ENCODE measurements at regions not wholly inside any gene's neighbourhood (a gene's known extent, or its start where the extent isn't known, plus 50 kb on each side); places are given as distances from the start of the nearest gene placed in this dataset.
"Not testable (repeated sequence)": the region's sequence is repeated elsewhere in the genome, so short reads cannot be mapped to it uniquely, and the experiment has no call there.

GRCh38 chr4:9110700-9111099, 59.5 kb upstream of the FAM90A26 start:
- FAIRE-seq; DNase-seq (ENCODE audit: low spot score in 2 of 2): not testable (repeated sequence)

- not testable (repeated sequence) for DNase-seq (ENCODE audit: low spot score in 2 of 2); FAIRE-seq
Measured at GRCh38 chr4:9103148-9103524, 67.1 kb upstream of the FAM90A26 start.

- FAIRE-seq, result not testable (repeated sequence)
Measured at GRCh38 chr4:9102471-9103147, 67.6 kb upstream of the FAM90A26 start.

GRCh38 chr4:9096330-9096729, 73.9 kb upstream of the FAM90A26 start:
- not testable (repeated sequence) for DNase-seq (ENCODE audit: low spot score in 2 of 2); FAIRE-seq

More at GRCh38 chr4:9102471-9103147, 67.6 kb upstream of the FAM90A26 start:
- DNase-seq (ENCODE audit: low spot score in 2 of 2), result not testable (repeated sequence)

DNA sequence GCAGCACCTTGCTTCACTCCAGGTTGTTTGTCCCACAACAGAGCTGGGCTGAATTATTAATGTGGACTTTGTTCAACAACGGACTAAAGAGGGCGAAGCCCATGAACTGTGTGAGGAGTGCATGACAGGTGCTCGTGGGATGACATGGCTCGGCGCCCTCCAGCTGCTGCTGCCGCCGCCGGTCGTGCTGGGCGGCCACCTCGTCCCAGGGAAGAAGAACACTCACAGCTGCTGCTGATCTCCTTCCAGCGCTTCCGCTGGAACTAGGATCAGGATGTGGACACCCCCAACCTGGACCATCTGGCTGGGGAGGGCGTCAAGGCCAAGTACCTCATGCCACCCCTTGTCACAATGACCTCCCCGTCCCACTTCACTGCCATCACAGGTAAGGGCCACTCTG, 91.4 kb upstream of the FAM90A26 start:
- DNase-seq (ENCODE audit: low spot score in 2 of 2); FAIRE-seq: not testable (repeated sequence)

DNA sequence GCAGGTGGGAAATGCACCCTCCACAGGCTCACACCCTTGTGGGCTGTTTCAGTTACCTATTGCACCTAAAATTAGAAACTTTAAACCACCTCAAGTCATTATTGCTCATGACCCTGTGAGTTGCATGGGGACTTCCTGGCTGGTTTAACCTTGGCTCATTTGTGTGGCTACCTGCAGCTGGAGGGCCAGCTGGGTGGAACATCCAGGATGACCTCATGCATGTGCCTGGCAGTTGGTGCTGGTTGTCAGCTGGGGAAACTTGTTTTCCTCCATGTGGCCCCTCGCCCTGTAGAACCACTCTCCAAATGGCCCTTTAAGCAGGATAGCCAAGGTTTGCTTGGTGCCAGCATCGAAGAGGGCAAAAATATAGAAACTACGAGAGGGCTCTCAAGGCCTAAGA, 93.2 kb upstream of the FAM90A26 start:
- not testable (repeated sequence) for DNase-seq (ENCODE audit: low spot score in 2 of 2)

GRCh38 chr4:9076486-9076885, 93.7 kb upstream of the FAM90A26 start:
- DNase-seq (ENCODE audit: low spot score in 2 of 2); FAIRE-seq: not testable (repeated sequence)

More for the DNA sequence above, 93.2 kb upstream of the FAM90A26 start:
- not testable (repeated sequence) for FAIRE-seq

DNA sequence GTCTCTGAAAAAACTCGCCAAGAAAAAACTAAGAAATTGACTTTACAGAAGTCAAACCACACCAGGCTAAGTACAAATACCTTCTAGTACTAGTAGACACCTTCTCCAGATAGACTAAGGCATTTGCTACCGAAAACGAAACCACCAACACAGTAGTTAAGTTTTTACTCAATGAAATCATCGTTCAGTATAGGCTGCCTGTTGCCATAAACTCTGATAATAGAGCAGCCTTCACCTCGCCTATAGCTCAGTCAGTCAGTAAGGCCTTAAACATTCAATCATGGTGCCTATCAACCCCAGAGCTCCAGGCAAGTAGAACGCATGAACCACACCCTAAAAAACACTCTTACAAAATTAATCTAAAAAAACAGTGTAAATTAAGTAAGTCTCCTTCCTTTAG, 96.8 kb upstream of the FAM90A26 start:
- not testable (repeated sequence) for DNase-seq (ENCODE audit: low spot score in 2 of 2); FAIRE-seq

DNA sequence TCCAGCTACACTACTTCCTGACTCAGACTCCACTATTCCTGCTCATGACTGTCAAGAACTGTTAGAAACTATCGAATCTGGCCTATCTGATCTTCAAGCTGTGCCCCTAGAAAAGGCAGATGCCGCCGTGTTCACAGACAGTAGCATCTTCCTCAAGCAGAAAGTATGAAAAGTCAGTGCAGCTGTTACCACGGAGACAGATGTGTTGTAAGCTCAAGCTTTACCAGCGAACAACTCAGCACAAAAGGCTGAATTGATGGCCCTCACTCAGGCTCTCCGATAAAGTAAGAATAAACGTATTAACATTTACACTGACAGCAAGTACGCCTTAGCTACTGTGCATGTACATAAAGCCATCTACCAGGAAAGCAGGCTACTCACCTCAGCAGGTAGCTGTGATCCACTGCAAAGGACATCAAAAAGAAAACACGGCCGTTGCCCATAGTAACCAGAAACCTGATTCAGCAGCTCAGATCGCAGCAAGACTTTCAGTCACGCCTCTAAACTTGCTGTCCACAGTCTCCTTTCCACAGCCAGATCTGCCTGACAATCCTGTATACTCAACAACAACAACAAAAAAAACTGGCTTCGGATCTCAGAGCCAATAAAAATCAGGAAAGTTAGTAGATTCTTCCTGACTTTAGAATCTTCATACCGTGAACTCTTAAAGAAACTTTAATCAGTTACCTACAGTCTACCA, 97.5 kb upstream of the FAM90A26 start:
- not testable (repeated sequence) for FAIRE-seq

DNA sequence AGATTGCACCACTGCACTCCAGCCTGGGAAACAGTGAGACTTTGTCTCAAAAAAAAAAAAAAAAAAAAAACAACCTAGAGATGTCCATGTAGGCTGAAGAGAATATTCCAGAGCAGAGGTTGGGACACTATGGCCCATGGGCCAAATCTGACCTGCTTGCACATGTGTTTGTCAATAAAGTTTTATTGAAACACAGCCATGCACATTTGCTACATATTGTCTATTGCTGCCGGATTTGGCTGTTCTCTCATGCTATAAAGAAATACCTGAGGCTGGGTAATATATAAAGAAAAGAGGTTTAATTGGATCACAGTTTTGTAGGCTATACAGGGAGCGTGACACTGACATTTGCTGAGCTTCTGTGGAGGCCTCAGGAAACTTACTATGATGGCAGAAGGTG, 102.3 kb upstream of the FAM90A26 start:
- DNase-seq (ENCODE audit: low spot score in 2 of 2); FAIRE-seq: not testable (repeated sequence)

More for the DNA sequence above, 97.5 kb upstream of the FAM90A26 start:
- DNase-seq (ENCODE audit: low spot score in 2 of 2), result not testable (repeated sequence)

GRCh38 chr4:9063612-9064011, 106.6 kb upstream of the FAM90A26 start:
- FAIRE-seq; DNase-seq (ENCODE audit: low spot score in 2 of 2): not testable (repeated sequence)

DNA sequence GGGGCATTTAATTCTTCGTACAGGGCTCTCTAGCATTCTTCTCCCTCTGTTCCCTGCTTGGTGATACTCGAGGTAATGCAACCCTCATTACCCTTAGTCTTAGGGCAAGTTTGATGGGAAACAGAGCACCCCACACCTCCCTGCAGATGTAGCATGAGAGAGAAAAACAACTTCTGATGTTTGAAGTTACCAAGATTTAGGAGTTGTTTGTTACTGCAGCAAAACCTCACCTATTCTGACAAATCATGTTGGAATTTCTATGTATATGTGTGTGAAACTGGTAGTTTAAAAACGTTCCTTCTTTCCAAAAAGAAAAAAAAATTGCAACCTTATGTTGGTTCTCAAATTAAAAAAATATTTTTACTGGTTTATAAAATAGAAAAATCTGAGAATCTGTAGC, 145.3 kb upstream of the FAM90A26 start:
- FAIRE-seq, result not testable (repeated sequence)

DNA sequence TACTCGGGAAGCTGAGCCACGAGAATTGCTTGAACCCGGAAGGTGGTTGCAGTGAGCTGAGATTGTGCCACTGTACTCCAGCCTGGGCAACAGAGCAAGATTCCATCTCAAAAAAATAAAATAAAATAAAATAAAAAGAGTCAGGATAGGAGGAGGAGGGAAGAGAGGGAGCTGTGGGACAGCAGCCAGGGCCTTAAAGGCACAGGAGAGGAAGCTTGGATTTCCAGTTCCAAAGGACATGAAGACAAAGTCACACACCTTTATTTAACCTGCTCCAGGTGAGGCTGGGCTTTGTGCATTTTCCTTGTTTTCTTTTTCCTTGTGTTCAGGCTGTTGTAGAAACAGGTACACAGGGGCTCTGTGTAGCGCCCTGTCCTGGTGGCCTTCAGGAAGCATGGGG, 138.2 kb upstream of the HMX1 start:
- not testable (repeated sequence) for FAIRE-seq; DNase-seq (ENCODE audit: low spot score in 2 of 2)

More for the DNA sequence above, 145.3 kb upstream of the FAM90A26 start:
- not testable (repeated sequence) for DNase-seq (ENCODE audit: low spot score in 2 of 2)

GRCh38 chr4:9008407-9008806, 136.8 kb upstream of the HMX1 start:
- DNase-seq (ENCODE audit: low spot score in 2 of 2); FAIRE-seq: not testable (repeated sequence)

DNA sequence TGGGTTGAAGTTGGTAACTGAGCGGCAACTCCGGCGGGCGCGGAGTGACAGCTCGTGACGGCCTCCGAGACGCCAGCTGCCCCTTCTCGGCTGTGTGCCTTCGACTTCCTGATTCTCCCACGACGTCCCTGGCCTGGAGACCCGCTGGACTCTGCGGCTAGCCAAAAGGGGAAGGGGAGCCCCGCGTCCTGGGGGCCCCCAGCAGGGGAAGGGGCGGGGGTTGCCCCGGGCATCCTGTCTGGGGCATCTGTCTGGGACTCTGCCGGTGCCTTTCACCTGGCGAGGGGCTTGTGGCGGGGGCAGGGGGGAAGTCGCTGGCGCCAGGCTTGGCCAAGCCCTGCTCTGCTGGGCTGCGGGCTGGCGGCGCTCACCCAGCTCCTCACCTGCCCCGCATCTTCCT, 129.5 kb upstream of the HMX1 start:
- FAIRE-seq; DNase-seq (ENCODE audit: low spot score in 2 of 2): not testable (repeated sequence)

DNA sequence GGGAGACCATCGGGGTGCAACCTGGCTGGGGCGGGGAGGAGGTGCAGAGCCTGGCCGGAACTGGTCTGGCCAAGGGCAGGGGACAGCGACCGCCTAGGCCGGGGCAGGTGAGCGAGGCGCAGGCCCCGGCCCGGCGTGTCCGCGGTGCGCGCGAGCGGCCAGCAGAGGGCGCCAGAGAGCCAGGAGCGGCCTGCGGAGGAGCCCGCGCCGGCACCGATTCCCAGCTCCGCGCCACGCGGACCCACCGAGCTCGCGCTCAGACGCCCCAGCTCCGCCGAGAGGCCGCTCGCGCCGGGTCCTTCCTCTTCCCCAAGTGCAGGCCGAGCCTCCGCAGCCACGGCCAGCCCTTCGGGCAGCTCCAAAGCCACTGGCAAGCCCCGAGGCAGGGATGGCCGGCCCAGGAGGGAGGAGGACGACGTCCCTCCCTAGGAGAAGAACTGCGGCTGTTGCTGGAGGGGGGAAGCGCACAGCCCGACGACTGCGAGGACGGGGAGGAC, 128.9 kb upstream of the HMX1 start:
- DNase-seq (ENCODE audit: low spot score in 2 of 2), result peak; percentile 64 to 67
- FAIRE-seq, result not testable (repeated sequence)

DNA sequence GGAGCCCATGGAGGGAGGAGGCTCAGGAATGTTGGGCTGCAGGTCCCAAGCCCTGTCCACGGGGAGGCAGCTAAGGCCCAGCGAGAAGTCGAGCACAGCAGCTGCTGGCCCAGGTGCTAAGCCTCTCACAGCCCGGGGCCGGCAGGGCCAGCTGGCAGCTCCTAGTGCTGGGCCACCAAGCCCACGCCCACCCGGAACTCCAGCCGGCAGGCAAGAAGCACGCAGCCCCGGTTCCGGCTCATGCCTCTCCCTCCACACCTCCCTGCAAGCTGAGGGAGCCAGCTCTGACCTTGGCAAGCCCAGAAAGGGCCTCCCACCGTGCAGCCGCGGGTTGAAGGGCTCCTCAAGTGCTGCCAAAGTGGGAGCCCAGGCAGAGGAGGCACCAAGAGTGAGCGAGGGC, 121.3 kb upstream of the HMX1 start:
- FAIRE-seq; DNase-seq (ENCODE audit: low spot score in 2 of 2): not testable (repeated sequence)

DNA sequence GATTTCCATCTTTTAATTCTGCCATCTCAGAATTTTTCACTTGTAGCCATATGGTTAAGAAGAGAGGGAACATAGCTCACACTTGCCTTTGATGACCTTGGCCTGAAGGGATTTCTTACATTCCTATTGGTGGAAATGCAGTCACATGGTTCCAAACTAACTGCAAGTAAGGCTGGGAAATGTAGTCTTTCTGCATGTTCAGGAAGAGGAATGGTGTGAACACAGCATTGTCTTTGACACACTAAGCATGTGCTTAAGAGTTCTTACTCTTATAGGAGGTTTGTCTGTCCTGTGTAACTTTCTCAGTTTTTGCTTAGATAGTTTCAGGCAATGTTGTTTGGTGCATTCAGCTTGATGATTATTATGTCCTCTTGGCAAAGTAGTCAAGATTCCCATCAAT, 119.8 kb upstream of the HMX1 start:
- FAIRE-seq; DNase-seq (ENCODE audit: low spot score in 2 of 2): not testable (repeated sequence)

GRCh38 chr4:8990341-8990740, 118.7 kb upstream of the HMX1 start:
- not testable (repeated sequence) for DNase-seq (ENCODE audit: low spot score in 2 of 2); FAIRE-seq

DNA sequence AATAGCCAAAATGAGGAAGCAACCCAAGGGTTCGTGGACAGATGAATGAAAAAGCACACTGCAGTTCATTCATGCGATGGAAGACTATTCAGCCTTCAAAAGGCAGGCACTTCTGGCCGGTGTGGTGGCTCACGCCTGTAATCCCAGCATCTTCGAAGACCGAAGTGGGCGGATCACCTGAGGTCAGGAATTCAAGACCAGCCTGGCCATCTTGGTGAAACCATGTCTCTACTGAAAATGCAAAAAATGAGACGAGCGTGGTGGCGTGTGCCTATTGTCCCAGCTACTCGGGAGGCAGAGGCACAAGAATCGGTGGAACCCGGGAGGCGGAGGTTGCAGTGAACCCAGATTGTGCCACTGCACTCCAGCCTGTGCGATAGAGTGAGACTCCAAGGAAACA, 114.1 kb upstream of the HMX1 start:
- FAIRE-seq; DNase-seq (ENCODE audit: low spot score in 2 of 2): not testable (repeated sequence)

GRCh38 chr4:8984641-8985040, 113.0 kb upstream of the HMX1 start:
- not testable (repeated sequence) for DNase-seq (ENCODE audit: low spot score in 2 of 2); FAIRE-seq

Data from frontal cortex (tissue), 3 donors.